GM23248 (cell line): ENCODE measurements at regions not wholly inside any gene's neighbourhood (a gene's known extent, or its start where the extent isn't known, plus 50 kb on each side); places are given as distances from the start of the nearest gene placed in this dataset.

ENCODE experiments used
- DNase-seq: peaks from one replicate; pipeline ENCODE4 v3.0.0-alpha.2; 2015
- H2AFZ ChIP-seq: fragments of 200-600 bp; sonication (generic); 2 replicates; pipeline ENCODE4 v1.6.1; 2016; ENCODE audit warnings: antibody characterized with exemption
- H3F3A ChIP-seq: fragments of 200-600 bp; sonication (generic); 2 replicates; pipeline ENCODE4 v1.6.1; 2016; ENCODE audit warnings: mild to moderate bottlenecking, antibody characterized with exemption, mixed run types; ENCODE audit not compliant: insufficient read depth
- H3K27ac ChIP-seq: fragments of 200-600 bp; sonication (generic); 2 replicates; pipeline ENCODE4 v1.5.1; 2016; ENCODE audit warnings: mild to moderate bottlenecking
- H3K27me3 ChIP-seq: fragments of 200-600 bp; sonication (generic); replicated peaks from 2 replicates; pipeline ENCODE4 v1.6.1; 2016; ENCODE audit warnings: mild to moderate bottlenecking; ENCODE audit not compliant: insufficient read depth
- H3K36me3 ChIP-seq: fragments of 200-600 bp; sonication (generic); 2 replicates; pipeline ENCODE4 v1.6.1; 2016; ENCODE audit warnings: low read depth, mild to moderate bottlenecking
- H3K4me1 ChIP-seq: fragments of 200-600 bp; sonication (generic); 2 replicates; pipeline ENCODE4 v1.6.1; 2016; ENCODE audit warnings: mild to moderate bottlenecking; ENCODE audit not compliant: insufficient read depth
- H3K4me2 ChIP-seq: fragments of 200-600 bp; sonication (generic); one replicate; pipeline ENCODE4 v1.6.1; 2016; ENCODE audit warnings: mild to moderate bottlenecking; ENCODE audit not compliant: unreplicated experiment
- H3K4me3 ChIP-seq: fragments of 200-600 bp; sonication (generic); 2 replicates; pipeline ENCODE4 v1.5.1; 2016; ENCODE audit warnings: mild to moderate bottlenecking
- H3K79me2 ChIP-seq: fragments of 200-600 bp; sonication (generic); 2 replicates; pipeline ENCODE4 v1.6.1; 2016; ENCODE audit warnings: mild to moderate bottlenecking; ENCODE audit not compliant: insufficient read depth
- H3K9ac ChIP-seq: fragments of 200-600 bp; sonication (generic); 2 replicates; pipeline ENCODE4 v1.6.1; 2016; ENCODE audit warnings: mild to moderate bottlenecking
- H3K9me2 ChIP-seq: fragments of 200-600 bp; sonication (generic); 2 replicates; pipeline ENCODE4 v1.6.1; 2016; ENCODE audit warnings: mixed run types, mild to moderate bottlenecking, moderate library complexity; ENCODE audit not compliant: insufficient read depth
- H3K9me3 ChIP-seq: fragments of 200-600 bp; sonication (generic); one replicate; pipeline ENCODE4 v1.6.1; 2017; ENCODE audit warnings: low read depth
- H4K20me1 ChIP-seq: fragments of 200-600 bp; sonication (generic); 2 replicates; pipeline ENCODE4 v1.6.0; 2016; ENCODE audit not compliant: insufficient read depth
- EZH2 ChIP-seq: fragments of 200-600 bp; sonication (generic); IDR thresholded peaks from 2 replicates; pipeline ENCODE4 v1.6.1; 2018; ENCODE audit warnings: antibody characterized with exemption, mild to moderate bottlenecking; ENCODE audit not compliant: insufficient read depth, poor library complexity, severe bottlenecking
- EZH2phosphoT487 ChIP-seq: fragments of 200-600 bp; sonication (generic); IDR thresholded peaks from 2 replicates; pipeline ENCODE4 v1.6.1; 2018; ENCODE audit warnings: antibody characterized with exemption, moderate library complexity, mild to moderate bottlenecking, low read depth; ENCODE audit not compliant: insufficient read depth
- WGBS, 2 experiments: methylation state at CpG; one replicate each; pipeline ENCODE4 v1.1.6; 2015 to 2017; ENCODE audit warnings: low lambda C conversion rate in 2 of 2, low coverage in 1 of 2; ENCODE audit errors: missing lambda C conversion rate in 2 of 2; 5-methylcytosine and 5-hydroxymethylcytosine counted together
- in situ Hi-C: fragments of 300-500 bp; cut with MboI; formaldehyde crosslinking; loops from 2 replicates; pipeline ENCODE4 v1.15.0; 2020

GRCh38 chr2:162926501-162926900 is 87.9 kb upstream of the KCNH7 start:
- in situ Hi-C loops: no loop called here
- Histone ChIP-seq H3K27me3 (no peaks in the 10 kb centered on the region), H3K9me2 (no peaks in the 10 kb centered on the region), H2AFZ (no peak overlapping the region; the same call in 1 of the 2 replicates), H3K4me2 (peak overlapping the region; percentile 41), H3K9me3 (no peaks in the 10 kb centered on the region), H3K27ac (peak overlapping the region; percentile 51), H3K9ac (no peak overlapping the region), H4K20me1 (no peaks in the 10 kb centered on the region), H3K79me2 (no peaks in the 10 kb centered on the region), H3K4me3 (peak overlapping the region; percentile 6; the same call in 1 of the 2 replicates), H3K4me1 (peaks cover 40% of the 10 kb centered on the region), H3K36me3 (no peaks in the 10 kb centered on the region), H3F3A (peaks cover 12% of the 10 kb centered on the region)
- WGBS, 2 experiments: 2 to 6% methylated on average over 2 of the region's 2 CpGs
- peak; percentile 89 for DNase-seq
- TF ChIP-seq EZH2 (no peak), EZH2phosphoT487 (no peak)

GRCh38 chr2:162925595-162925994 is 87.0 kb upstream of the KCNH7 start:
- H3K9ac ChIP-seq: no peak overlapping the region
- H3K9me2 ChIP-seq: no peaks in the 10 kb centered on the region
- no peaks in the 10 kb centered on the region for H3K36me3 ChIP-seq
- peaks cover 12% of the 10 kb centered on the region for H3F3A ChIP-seq
- no peak for DNase-seq
- H3K4me1 ChIP-seq: peaks cover 40% of the 10 kb centered on the region
- in situ Hi-C loops: no loop called here
- no peaks in the 10 kb centered on the region for H3K9me3 ChIP-seq
- H3K79me2 ChIP-seq: no peaks in the 10 kb centered on the region
- no peak for TF ChIP-seq EZH2
- no peak for TF ChIP-seq EZH2phosphoT487
- no peaks in the 10 kb centered on the region for H3K27me3 ChIP-seq
- peak overlapping the region; percentile 41 for H3K4me2 ChIP-seq
- no peak overlapping the region for H3K27ac ChIP-seq
- H3K4me3 ChIP-seq: no peak overlapping the region
- H2AFZ ChIP-seq: no peak overlapping the region
- H4K20me1 ChIP-seq: no peaks in the 10 kb centered on the region

GRCh38 chr2:162919111-162919510 is 80.5 kb upstream of the KCNH7 start:
- 0 to 8% methylated on average over 1 of the region's 1 CpG for WGBS, 2 experiments
- Histone ChIP-seq H3K9me3 (no peaks in the 10 kb centered on the region), H3K4me3 (no peak overlapping the region), H3K79me2 (no peaks in the 10 kb centered on the region), H3K9me2 (no peaks in the 10 kb centered on the region), H3K9ac (no peak overlapping the region), H4K20me1 (no peaks in the 10 kb centered on the region), H3K4me1 (no peaks in the 10 kb centered on the region), H3K36me3 (no peaks in the 10 kb centered on the region), H3K27ac (no peak overlapping the region), H2AFZ (no peak overlapping the region), H3K27me3 (no peaks in the 10 kb centered on the region), H3F3A (no peaks in the 10 kb centered on the region), H3K4me2 (no peak overlapping the region)
- TF ChIP-seq EZH2phosphoT487 (no peak), EZH2 (no peak)
- peak; percentile 15 for DNase-seq
- in situ Hi-C loops: no loop called here

- WGBS, 2 experiments: 6 to 13% methylated on average over 3 of the region's 3 CpGs
- H3K9me3 ChIP-seq: no peaks in the 10 kb centered on the region
- no peak for DNase-seq
- in situ Hi-C loops: no loop called here
- TF ChIP-seq EZH2 (no peak), EZH2phosphoT487 (no peak)
- H3F3A ChIP-seq: no peaks in the 10 kb centered on the region
- H3K79me2 ChIP-seq: no peaks in the 10 kb centered on the region
- no peak overlapping the region for H2AFZ ChIP-seq
- H3K9ac ChIP-seq: no peak overlapping the region
- no peaks in the 10 kb centered on the region for H4K20me1 ChIP-seq
- H3K36me3 ChIP-seq: no peaks in the 10 kb centered on the region
- H3K4me3 ChIP-seq: no peak overlapping the region
- no peak overlapping the region for H3K4me2 ChIP-seq
- H3K27me3 ChIP-seq: no peaks in the 10 kb centered on the region
- no peaks in the 10 kb centered on the region for H3K9me2 ChIP-seq
- H3K27ac ChIP-seq: no peak overlapping the region
- H3K4me1 ChIP-seq: no peaks in the 10 kb centered on the region
These were observed 79.1 kb upstream of the KCNH7 start for GRCh38 chr2:162917626-162918025.

- in situ Hi-C loops: no loop called here
- H3K9me2 ChIP-seq: no peaks in the 10 kb centered on the region
- TF ChIP-seq EZH2 (no peak), EZH2phosphoT487 (no peak)
- H3K36me3 ChIP-seq: no peaks in the 10 kb centered on the region
- H4K20me1 ChIP-seq: no peaks in the 10 kb centered on the region
- no peak overlapping the region for H3K4me2 ChIP-seq
- no peaks in the 10 kb centered on the region for H3K9me3 ChIP-seq
- 62 to 63% methylated on average over 15 to 17 of the region's 17 CpGs for WGBS, 2 experiments
- H3K4me3 ChIP-seq: no peak overlapping the region
- H3K27ac ChIP-seq: no peak overlapping the region
- H2AFZ ChIP-seq: no peak overlapping the region
- no peaks in the 10 kb centered on the region for H3K79me2 ChIP-seq
- no peaks in the 10 kb centered on the region for H3K4me1 ChIP-seq
- no peak for DNase-seq
- H3K9ac ChIP-seq: no peak overlapping the region
- no peaks in the 10 kb centered on the region for H3K27me3 ChIP-seq
- H3F3A ChIP-seq: no peaks in the 10 kb centered on the region
These were observed 77.8 kb upstream of the KCNH7 start for GRCh38 chr2:162916286-162916801.
